ENCODE measurements at regions not wholly inside any gene's neighbourhood (a gene's known extent, or its start where the extent isn't known, plus 50 kb on each side); places are given as distances from the start of the nearest gene placed in this dataset.

GRCh38 chr15:45943240-45943639 lies 308.4 kb downstream of the SQOR start:
- H3K9me3 Mint-ChIP-seq = peaks cover 0 to 2% of the 10 kb centered on the region in 2 experiments; a peak in 1 of 5 replicates

More at GRCh38 chr15:45943240-45943639, 308.4 kb downstream of the SQOR start:
- H2BK15ac ChIP-seq (ENCODE audit: low read depth, low read length) = no peak overlapping the region
- Mint-ChIP-seq H3K36me3 (ENCODE audit: insufficient read depth in 1 of 3, low read depth in 3 of 3) (no peaks in the 10 kb centered on the region), H3K27me3 (ENCODE audit: low read depth) (no peaks in the 10 kb centered on the region), H3K27ac (no peak overlapping the region), H3K4me3 (no peak overlapping the region), H3K4me1 (peaks cover 2 to 10% of the 10 kb centered on the region in 2 experiments)
- no peaks in the 10 kb centered on the region for H3K27me3 ChIP-seq (ENCODE audit: insufficient read depth, low read length)
- H2BK20ac ChIP-seq (ENCODE audit: low read depth, low read length, poor library complexity, severe bottlenecking) = no peak overlapping the region
- no peak for DNase-seq
- H3K4ac ChIP-seq (ENCODE audit: low read depth, low read length) = no peak overlapping the region
- no peaks in the 10 kb centered on the region; the same call in 1 of the 2 replicates for H3K4me1 ChIP-seq (ENCODE audit: insufficient read depth, low read length)
- H2BK5ac ChIP-seq (ENCODE audit: insufficient read length, low read length) = no peak overlapping the region
- no peak overlapping the region for H4K91ac ChIP-seq (ENCODE audit: insufficient read length, low read depth, low read length)
- H3K9me3 ChIP-seq (ENCODE audit: control insufficient read depth, low read depth, low read length) = no peaks in the 10 kb centered on the region
- H3K23me2 ChIP-seq (ENCODE audit: insufficient read length, low read depth, low read length, poor library complexity, severe bottlenecking) = no peaks in the 10 kb centered on the region
- H2BK12ac ChIP-seq (ENCODE audit: insufficient read length, low read depth, low read length) = no peak overlapping the region
- no peak overlapping the region for H4K8ac ChIP-seq (replicated peaks; ENCODE audit: insufficient read length, low read depth, low read length)
- no peak overlapping the region for H4K5ac ChIP-seq (ENCODE audit: insufficient read length, low read depth, low read length)
- no peak overlapping the region for H2AFZ ChIP-seq (ENCODE audit: low read length)
- WGBS (ENCODE audit: extremely low coverage, insufficient read length, low lambda C conversion rate) = no CpG with 5 or more reads among the region's 4 CpGs
- no peak overlapping the region for H3K56ac ChIP-seq (ENCODE audit: insufficient read length, low read depth, low read length)
- no peak overlapping the region for H3K27ac ChIP-seq (ENCODE audit: insufficient read length, low read depth, low read length)
- H3K14ac ChIP-seq (ENCODE audit: insufficient read depth, low read length) = no peak overlapping the region
- TF ChIP-seq CTCF (conservative IDR thresholded peaks at IDR 0.05) = no peak
- H3K79me2 ChIP-seq (ENCODE audit: insufficient read depth, low read length) = no peaks in the 10 kb centered on the region
- no peak overlapping the region for H3T11ph ChIP-seq (ENCODE audit: low read length)
- H2AK5ac ChIP-seq (ENCODE audit: insufficient read length, low read length) = no peak overlapping the region
- no peak overlapping the region for H2BK120ac ChIP-seq (ENCODE audit: low read depth, low read length, poor library complexity, severe bottlenecking)
- no peak overlapping the region for H3K9ac ChIP-seq (ENCODE audit: extremely low read depth, insufficient read length, low read length)
- H3K23ac ChIP-seq (ENCODE audit: insufficient read length, low read depth, low read length) = no peak overlapping the region
- no peaks in the 10 kb centered on the region for H4K20me1 ChIP-seq (ENCODE audit: control insufficient read depth, insufficient read depth, insufficient read length)
- H3K4me2 ChIP-seq (ENCODE audit: insufficient read depth, insufficient read length, low read length) = no peak overlapping the region
- no peak overlapping the region for H3K18ac ChIP-seq (ENCODE audit: insufficient read length, low read depth, low read length)
- no peaks in the 10 kb centered on the region for H3K79me1 ChIP-seq (ENCODE audit: insufficient read depth, low read depth, low read length, poor library complexity, severe bottlenecking)

Measured in H9 (cell line).